HG02678 (cell line): ENCODE measurements at regions not wholly inside any gene's neighbourhood (a gene's known extent, or its start where the extent isn't known, plus 50 kb on each side); places are given as distances from the start of the nearest gene placed in this dataset.
"Not testable (repeated sequence)": the region's sequence is repeated elsewhere in the genome, so short reads cannot be mapped to it uniquely, and the experiment has no call there.

ENCODE experiments used
- ATAC-seq: cut with Tn5 transposase; IDR thresholded peaks from one replicate; pipeline ENCODE4 v1.9.1; 2021; ENCODE audit warnings: mild to moderate bottlenecking, moderate library complexity; ENCODE audit not compliant: unreplicated experiment

- no peak for ATAC-seq
These were observed 88.0 kb upstream of the AK4 start for GRCh38 chr1:65059930-65060538.

- no peak for ATAC-seq
These were observed 85.7 kb upstream of the AK4 start for GRCh38 chr1:65062339-65062738.

GRCh38 chr1:65063025-65063424 lies 85.0 kb upstream of the AK4 start:
- no peak for ATAC-seq

GRCh38 chr1:65064981-65065380 lies 83.0 kb upstream of the AK4 start:
- ATAC-seq = no peak

GRCh38 chr1:65065524-65066418 lies 82.2 kb upstream of the AK4 start:
- no peak for ATAC-seq

- ATAC-seq = peak; percentile 7
These were observed 81.6 kb upstream of the AK4 start for GRCh38 chr1:65066419-65066765.

GRCh38 chr1:65066766-65067490 lies 81.1 kb upstream of the AK4 start:
- ATAC-seq = peak; percentile 51

GRCh38 chr1:65067491-65068201 lies 80.4 kb upstream of the AK4 start:
- peak; percentile 33 for ATAC-seq

- ATAC-seq = no peak
These were observed 79.6 kb upstream of the AK4 start for GRCh38 chr1:65068202-65069010.

GRCh38 chr1:65069011-65069565 lies 78.9 kb upstream of the AK4 start:
- no peak for ATAC-seq

- no peak for ATAC-seq
These were observed 75.2 kb upstream of the AK4 start for GRCh38 chr1:65072845-65073244.

- ATAC-seq = peak; percentile 94
These were observed 72.7 kb upstream of the AK4 start for GRCh38 chr1:65075123-65075976.

GRCh38 chr1:65077369-65077768 lies 70.6 kb upstream of the AK4 start:
- no peak for ATAC-seq

- ATAC-seq = no peak
These were observed 68.1 kb upstream of the AK4 start for GRCh38 chr1:65079941-65080340.

- ATAC-seq = no peak
These were observed 65.5 kb upstream of the AK4 start for GRCh38 chr1:65082346-65083040.

GRCh38 chr1:65083263-65083896 lies 64.6 kb upstream of the AK4 start:
- no peak for ATAC-seq

GRCh38 chr1:65084066-65084465 lies 63.9 kb upstream of the AK4 start:
- no peak for ATAC-seq

GRCh38 chr1:65087519-65087918 lies 60.5 kb upstream of the AK4 start:
- ATAC-seq = not testable (repeated sequence)
